NCI-H2227 treated with DMSO at 0.1 percent for 48 hours (cell line): ENCODE measurements at regions not wholly inside any gene's neighbourhood (a gene's known extent, or its start where the extent isn't known, plus 50 kb on each side); places are given as distances from the start of the nearest gene placed in this dataset.

ENCODE experiments used
- DNase-seq: peaks from one replicate; lab custom pipeline; 2025; lab: John Stamatoyannopoulos, UW

DNA sequence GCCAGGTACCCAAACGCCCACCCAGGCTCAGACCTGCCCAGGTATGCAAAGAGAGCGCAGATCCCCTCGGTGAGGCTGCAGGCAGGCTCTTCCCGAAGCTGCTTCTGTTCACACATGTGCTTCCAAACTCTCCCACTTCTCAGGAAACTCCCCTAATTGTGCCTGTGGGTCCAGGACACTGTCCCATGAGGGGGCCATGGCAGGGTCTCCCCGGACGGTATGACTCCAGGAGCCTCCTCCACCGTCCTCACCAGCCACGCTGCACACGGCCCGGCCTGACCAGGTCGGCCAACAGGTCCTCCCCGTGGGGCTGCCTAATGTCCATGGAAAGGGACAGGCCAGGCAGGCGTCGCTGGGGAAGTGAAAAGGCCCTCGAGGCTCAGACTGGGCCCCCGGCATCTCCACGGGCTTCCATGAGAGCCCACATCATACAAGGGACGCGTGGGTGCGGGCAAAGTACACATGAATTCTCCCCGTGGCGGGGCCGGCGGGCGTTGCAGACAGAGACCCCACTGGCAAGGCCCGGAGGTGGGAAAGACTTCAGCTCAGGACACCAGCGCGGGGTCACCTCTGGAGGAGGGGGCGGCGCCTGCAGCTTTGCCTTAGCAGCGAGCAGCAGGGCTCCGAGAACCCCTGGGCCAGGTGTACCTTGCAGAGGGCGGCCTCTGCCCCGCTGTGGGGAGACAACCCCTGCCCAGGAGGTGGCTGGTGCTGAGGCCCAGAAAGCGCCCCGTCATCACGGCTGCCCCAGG lies 526.1 kb downstream of the BRD1 start:
- DNase-seq, result no peak

DNA sequence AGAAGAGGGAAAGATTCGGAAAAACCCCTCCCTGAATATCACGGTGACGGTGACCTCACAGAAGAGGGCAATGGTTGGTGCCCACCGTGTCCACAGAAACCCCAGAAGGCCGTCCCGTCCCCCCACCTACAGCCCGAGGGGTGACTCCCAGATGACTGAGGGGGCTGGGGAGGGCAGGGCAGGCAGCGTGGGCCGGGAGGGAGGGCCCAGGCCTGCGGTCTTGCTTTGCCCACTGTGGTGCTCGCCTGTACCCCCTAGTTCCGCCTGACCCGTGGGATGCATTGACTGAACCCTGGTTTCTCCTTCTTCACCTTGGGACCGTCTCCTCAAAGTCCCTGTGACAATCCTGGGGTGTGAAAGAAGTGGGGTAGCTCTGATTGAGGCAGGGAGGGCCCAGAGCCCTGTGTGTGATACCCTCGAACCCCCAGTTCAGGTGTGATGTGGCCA lies 526.7 kb downstream of the BRD1 start:
- no peak for DNase-seq

GRCh38 chr22:49300241-49300640 lies 527.4 kb downstream of the BRD1 start:
- no peak for DNase-seq

GRCh38 chr22:49299821-49300231 lies 527.8 kb downstream of the BRD1 start:
- no peak for DNase-seq

GRCh38 chr22:49298834-49299750 lies 528.6 kb downstream of the BRD1 start:
- DNase-seq, result no peak

DNA sequence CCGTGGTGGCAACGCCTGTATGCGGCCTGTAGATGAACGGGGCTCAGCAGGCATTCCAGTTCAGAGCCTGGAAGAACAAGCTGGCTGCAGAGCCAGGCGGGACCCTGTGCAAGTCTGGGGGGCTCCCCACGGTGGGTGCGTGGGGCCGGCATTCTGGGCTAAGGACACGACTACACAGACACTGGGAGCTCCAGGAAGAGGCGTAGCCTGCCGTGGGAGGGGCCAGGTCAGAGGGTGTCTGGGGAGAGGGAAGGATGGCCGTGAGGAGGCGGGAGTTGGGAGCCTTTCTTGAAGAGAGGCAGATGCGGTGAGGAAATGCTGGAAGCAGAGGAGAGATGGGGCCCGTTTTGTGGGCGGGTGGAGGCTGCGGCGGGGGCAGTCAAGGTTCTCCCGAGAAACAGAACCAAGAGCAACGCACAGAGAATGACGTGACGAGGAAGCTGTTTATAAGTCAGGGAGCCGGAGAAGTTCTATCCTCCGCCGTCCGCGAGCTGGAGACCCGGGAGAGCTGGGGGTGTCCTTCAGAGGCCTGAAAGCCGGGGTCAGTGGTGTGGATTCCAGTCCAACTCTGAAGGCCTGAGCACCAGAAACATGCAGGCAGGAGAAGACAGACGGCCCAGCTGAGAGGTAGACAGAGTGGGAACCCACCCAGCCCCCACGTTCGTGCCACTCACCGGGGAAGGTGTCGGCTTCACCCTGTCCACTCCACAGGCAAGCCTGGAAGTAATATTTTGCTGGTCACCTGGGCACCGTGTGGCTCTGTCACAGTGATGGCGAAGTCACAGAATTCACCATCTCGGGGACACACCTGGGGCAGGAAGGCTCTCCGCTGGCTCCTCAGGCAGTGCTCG lies 529.6 kb downstream of the BRD1 start:
- DNase-seq, result no peak

GRCh38 chr22:49297286-49297870 lies 530.3 kb downstream of the BRD1 start:
- DNase-seq, result no peak

- DNase-seq, result no peak
Measured at GRCh38 chr22:49296561-49296960, 531.1 kb downstream of the BRD1 start.

- no peak for DNase-seq
Measured at GRCh38 chr22:49295851-49296560, 531.7 kb downstream of the BRD1 start.

- no peak for DNase-seq
Measured at GRCh38 chr22:49295465-49295743, 532.3 kb downstream of the BRD1 start.

- no peak for DNase-seq
Measured at GRCh38 chr22:49294656-49295464, 532.8 kb downstream of the BRD1 start.

GRCh38 chr22:49292909-49293308 lies 534.8 kb downstream of the BRD1 start:
- DNase-seq, result no peak

- no peak for DNase-seq
Measured at GRCh38 chr22:49291781-49292180, 535.9 kb downstream of the BRD1 start.

GRCh38 chr22:49291169-49291568 lies 536.5 kb downstream of the BRD1 start:
- no peak for DNase-seq

- no peak for DNase-seq
Measured at GRCh38 chr22:49290711-49291110, 537.0 kb downstream of the BRD1 start.

GRCh38 chr22:49289822-49290679 lies 537.6 kb downstream of the BRD1 start:
- no peak for DNase-seq

GRCh38 chr22:49286181-49286760 lies 541.4 kb downstream of the BRD1 start:
- no peak for DNase-seq

DNA sequence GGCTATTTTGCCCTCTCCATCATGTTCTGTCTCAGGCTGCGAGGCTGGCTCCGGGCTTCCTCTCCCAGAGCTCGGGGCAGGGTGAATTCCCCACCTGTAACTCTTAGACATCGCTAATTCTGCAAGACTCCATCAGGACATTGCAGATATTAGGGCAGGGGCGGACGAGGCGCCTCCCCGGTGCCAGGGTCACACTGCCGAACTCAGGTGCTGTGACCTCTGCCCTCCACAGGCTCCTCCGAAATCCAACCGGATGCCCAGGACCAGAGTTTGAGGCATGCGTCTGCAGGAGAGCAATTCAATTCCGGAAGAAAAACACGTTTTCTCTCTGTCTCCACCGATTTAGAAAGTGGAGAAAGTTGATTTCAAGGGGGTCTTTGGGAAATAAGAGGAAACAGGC lies 542.7 kb downstream of the BRD1 start:
- no peak for DNase-seq
